GM12892 (cell line): ENCODE measurements at regions not wholly inside any gene's neighbourhood (a gene's known extent, or its start where the extent isn't known, plus 50 kb on each side); places are given as distances from the start of the nearest gene placed in this dataset.

Experiments
- POLR2A ChIP-seq: IDR thresholded peaks from 2 replicates; pipeline ENCODE4 v1.6.1; 2011; ENCODE audit warnings: low read depth, low read length, control low read depth
- TAF1 ChIP-seq: IDR thresholded peaks from 2 replicates; pipeline ENCODE4 v1.6.1; 2011; ENCODE audit warnings: low read depth, mild to moderate bottlenecking, control low read depth, low read length, borderline replicate concordance

DNA sequence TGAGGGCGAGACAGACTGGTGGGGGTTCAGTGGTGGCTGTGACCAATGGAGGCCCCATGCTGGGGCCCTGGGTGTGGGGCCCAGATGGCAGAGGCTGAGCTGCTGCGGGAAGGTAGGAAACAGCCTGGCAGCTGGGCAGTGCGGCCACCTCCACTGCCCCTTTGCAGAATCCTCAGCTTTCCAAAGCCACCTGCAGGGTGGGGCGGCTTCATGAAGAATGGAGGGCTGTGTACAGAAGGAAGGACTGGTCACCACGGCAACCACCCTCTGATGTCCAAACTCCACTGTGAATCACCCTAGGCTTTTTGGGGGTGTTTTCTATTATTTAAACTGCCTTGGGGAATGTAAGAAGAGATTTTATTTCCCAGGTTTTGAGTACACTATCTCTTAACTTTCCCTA, 166.3 kb upstream of the NAV2 start:
- TF ChIP-seq TAF1, result no peak
- no peak for TF ChIP-seq POLR2A
